RKO (cell line): ENCODE measurements at regions not wholly inside any gene's neighbourhood (a gene's known extent, or its start where the extent isn't known, plus 50 kb on each side); places are given as distances from the start of the nearest gene placed in this dataset.
"Not testable (repeated sequence)": the region's sequence is repeated elsewhere in the genome, so short reads cannot be mapped to it uniquely, and the experiment has no call there.

ENCODE experiments used
- DNase-seq: peaks from one replicate; pipeline ENCODE4 v3.0.0-alpha.2; 2016; ENCODE audit warnings: low spot score

DNA sequence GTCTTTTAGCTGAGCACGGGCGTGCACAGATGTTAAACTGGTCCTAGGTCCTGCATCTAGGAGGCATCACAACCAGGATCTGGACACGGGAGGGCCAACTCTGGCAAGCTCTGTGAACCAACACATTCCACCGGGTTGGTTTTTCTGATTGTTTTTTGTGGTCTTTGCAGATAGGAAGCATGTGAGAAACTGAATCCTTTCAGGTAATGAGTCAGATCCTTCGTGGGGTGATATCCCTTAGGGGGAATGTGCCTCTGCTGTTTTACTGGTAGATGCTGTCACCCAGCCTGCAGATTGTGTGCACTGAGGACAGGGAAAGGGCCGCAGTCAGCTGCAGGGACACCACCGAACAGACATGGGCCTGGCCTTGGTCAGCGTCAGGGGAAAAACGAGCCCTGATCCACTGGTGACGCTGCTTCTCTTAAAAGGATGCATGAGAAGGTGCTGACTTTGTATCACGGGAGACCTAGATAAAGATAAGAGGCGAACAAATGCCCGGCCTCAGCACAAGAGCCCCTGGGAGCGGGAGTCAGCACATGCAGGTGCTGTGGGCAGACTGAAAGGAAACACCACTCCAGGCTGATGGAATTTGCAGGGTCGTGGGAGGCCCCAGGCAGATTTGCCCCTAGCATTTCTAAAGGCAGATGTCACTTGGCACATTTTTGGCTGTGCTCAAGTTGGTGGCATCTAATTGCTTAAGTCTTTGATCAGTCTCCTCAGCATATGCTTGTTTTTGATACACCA lies 51.1 kb downstream of the DOP1B start:
- DNase-seq = no peak

DNA sequence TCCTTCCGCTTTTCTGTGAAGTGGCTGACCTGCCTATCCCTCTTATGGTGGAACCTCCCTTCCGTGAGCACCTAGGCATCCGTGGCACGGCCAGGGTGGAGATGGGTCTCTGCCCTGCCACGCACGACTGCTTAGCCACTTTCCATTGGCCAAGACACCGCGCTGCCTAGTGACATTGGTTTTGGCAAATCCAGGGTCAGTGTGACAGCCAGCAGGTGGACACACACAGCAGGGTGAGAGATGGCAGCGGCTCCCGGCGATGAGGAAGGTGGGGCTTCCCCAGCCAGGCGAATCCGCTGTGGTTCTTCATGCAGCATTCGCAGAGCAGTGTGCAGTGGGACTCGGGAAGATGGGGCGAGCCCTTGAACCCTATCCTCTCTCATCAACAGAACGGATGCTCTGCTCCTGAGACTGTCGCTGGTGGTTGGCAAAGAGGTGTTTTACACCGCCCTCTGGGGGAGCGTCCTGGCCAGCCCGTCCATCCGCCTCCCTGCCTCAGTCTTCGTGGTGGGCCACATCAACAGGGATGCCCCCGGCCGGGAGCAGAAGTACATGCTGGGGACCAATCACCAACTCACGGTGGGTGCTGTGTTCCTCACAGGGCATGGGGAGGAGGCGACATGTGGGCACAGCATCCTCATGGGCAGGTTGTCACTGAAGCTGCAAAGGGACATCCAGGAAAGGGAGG lies 51.8 kb downstream of the DOP1B start:
- no peak for DNase-seq

DNA sequence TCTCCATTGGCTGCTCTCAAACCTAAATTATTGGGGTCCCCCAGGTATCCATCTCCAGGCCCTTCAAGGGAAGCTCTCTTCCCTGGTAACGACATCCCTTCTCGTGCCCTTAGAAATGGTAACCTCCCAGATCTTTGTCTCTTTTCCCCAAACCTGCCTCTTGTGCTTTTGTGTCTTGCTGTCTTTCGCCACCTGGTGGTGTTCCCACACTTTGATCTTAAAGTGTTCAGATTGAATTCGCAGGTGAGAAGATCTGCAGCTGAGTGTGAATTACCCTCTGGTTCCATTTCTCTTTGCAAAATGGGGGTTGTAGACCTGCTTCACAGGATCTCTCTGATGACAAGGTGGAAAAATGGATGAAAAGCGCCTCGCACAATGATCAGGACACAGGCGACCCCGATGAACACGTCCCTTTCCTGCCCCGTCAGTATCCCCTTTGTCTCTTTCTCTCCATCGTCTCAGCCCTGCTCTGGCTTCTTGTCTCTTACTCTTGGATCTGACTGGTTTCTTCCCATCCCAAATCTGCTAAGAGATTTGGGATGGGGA lies 53.1 kb downstream of the DOP1B start:
- peak; percentile 75 for DNase-seq

DNA sequence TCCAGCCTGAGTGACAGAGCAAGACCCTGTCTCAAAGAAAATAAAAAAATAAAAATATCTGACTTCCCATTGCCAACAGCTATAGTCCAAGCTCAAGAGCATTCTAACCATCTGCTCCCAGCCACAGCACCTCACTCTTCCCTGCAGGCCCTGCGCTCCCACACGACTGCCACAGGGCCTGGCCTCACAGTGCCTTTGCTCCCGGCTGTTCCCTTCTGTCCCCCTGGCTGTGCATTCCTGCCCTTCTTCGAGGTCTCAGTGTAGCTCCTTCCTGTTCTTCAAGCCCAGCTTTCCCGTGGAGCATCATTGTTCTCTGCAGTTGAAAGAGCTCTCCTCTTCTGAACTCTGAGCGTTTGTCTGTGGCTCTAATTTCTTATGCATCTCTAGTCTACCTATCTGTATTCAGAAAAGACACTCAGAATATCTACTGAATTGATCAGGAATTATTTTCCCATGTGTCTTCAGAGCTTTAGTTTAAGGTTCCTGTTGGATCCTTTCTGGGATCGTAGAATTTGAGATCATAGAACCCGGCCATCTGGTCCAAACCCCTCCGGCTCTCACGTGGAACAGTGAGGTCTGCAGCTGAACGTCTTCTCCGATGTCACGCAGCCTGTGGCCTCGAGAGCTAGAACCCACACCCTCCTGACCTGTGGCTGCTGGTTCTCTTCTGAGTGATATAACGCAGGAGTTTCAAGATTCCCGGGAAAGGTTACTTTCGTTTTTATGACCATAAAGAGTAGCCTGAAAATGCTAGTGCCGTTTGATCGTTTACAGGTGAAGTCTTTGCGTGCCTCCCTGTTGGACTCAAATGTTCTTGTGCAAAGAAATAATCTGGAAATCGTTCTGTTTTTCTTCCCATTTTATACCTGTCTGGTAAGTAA lies 54.4 kb downstream of the DOP1B start:
- DNase-seq = no peak

DNA sequence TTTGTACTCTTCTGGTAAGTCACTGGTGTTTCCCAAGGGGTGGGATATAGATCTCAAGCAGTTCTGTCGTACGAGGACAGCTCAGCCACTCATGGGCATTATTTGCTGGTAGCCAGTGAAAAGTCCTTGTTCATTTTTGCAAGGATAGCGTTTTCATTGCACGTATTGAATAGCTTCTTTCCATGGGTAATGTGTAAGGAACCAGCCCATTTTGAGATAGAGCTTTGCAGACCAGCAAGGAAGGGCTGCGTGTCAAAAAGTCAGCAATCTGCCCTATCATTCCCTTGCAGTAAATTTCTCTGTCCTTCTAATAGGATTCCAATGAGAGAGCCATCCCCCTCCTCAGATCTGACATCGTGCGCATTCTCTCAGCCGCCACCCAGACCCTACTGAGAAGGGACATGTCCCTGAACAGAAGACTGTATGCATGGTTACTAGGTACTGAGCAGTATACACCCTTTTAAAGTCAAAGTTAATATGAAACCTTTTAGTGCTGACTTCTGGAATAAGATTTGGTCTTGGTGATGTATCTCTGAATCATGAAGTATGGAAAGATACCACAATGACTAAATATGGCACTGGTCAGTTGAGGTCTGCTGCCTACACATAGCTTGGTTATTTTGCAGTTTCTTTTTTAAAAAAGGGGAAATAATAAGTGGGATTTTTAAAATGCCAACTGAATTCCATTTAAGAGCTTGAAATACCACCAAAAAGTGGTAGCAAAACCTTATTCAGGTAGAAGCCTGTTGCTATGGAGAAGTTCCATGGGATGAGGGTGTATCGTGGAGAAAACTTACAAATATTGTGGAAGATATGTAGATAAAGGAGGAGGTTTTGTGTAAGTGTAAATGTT lies 55.3 kb downstream of the DOP1B start:
- DNase-seq = peak; percentile 87

DNA sequence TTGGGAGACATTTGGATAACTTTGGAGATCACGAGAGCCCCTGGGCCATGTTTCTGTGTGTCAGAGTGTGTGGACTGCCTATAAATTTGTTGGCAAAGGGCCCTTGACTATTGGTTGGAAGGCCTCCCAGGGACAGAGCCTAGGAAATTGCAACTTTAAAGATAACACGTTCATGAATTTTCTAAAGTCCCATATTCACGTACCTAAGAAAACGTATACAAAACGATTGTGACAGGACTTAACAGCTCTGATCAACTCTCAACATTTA lies 55.8 kb downstream of the DOP1B start:
- no peak for DNase-seq

DNA sequence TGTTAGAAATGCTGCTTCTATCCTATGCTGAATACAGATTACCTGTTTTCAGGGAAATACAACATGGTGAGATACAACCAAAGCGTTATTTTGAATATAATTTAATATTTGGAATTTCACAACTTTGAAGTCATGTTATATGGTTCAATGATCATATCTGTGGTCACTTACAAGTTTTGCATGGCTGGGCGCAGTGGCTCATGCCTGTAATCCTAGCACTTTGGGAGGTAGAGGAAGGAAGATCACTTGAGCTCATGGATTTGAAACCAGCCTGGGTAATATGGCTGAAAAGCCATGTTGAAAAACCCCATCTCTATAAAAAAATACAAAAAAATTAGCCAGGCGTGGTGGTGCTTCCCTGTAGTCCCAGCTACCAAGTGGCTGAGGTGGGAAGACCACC lies 57.9 kb downstream of the DOP1B start:
- DNase-seq = no peak

DNA sequence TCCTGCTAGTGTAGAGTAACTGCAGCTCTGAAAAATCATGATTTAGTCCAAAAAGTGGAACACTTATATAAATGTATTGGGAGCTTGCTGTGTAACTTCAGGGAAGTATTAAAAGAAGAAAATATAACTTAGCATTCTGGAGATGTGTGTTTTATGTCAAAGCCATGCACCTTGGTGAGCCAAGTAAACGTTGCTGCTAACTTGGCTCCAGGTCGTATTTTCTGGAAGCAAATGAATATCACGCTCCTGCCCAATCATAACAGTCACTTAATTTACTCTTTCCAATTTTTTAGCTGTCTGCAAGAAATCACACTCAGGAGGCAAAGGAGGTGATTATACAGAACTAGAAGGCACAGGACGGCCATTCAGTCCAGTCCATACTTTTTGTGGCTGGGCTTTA lies 61.1 kb downstream of the DOP1B start:
- DNase-seq = no peak

DNA sequence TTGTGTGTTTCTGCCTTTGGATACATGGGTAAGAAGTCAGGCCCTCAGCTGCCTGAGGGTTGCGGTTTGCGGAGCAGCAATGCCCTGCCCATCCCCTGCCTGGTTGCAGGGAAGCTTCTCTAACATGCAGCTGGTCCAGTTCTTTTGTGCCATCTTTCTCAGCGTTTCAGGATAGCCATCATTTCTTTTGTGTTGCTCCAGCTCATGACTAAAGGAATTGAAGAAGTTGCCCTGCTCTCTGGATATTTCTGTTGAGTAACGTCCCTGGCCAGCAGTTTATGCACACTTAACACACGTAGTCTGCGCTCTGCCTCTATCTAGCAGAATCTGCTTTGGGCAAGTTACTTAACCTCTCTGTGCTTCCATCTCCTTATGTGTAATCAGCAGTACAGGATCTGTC lies 62.1 kb downstream of the DOP1B start:
- DNase-seq = no peak

DNA sequence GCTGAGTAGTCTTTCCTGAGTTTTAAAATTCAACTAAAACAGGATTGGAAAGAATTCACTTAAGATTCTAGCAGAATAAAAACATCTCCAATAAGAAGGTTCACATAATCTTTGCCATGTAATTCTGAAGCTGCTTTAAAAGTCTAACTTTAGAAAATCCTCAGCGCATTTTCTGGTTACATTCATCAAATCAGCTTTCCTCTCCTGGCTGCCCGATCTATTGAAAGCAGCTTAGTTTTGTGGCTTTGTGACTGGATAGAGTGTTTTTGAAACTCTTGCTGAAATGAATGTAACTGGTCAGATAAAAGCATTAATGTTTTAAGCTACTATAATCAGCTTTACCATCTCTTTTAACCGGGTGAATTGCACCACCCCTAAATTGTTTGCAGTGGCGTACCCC lies 66.8 kb downstream of the DOP1B start:
- DNase-seq = no peak

DNA sequence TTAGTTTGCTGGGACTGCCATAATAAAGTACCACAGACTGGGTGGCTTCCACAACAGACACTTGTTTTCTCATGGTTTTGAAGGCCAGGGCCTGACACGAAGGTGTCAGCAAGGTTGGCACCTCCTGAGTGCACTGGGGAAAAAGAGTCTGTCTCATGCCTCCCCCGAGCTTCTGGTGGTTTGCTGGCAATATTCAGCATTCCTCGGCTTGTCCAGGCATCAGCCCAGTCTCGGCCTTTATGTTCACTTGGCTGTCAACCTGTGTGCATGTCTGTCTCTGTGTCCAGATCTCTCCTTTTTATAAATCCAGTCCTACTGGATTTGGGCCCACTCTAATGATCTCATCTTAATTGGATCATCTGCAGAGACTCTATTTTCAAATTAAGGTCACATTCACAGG lies 72.6 kb downstream of the DOP1B start:
- no peak for DNase-seq

DNA sequence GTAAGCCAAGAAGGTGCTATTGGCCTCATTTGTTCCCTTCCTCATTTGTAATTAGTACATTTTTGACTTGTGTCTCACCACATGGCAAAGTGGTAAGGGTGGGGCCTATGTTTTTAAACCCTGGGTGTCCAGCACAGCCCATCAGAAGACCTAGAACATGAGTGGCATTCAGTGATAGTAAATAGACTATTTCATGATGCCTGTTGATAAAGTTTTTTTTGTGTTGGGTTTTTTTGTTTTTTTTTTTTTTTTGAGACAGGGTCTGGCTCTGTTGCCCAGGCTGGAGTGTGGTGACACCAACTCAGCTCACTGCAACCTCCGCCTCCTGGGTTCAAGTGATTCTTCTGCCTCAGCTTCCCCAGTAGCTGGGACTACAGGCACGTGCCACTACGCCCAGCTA lies 74.8 kb downstream of the DOP1B start:
- not testable (repeated sequence) for DNase-seq

DNA sequence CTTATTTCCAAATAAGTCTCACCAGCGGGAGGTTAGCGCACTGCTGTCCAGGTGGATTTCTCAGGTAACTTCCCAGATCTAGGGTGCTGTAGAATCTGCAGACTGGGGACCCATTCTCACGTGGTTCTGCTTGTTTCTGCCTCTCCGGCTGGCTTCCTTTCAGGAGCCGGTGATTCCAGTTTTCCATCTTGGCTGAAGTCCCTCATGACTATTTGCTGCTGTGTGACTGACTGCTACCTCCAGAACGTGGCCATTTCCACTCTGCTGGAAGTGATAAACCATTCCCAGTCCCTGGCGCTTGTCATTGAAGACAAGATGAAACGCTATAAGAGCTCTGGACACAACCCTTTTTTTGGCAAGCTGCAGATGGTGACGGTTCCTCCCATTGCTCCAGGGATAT lies 76.0 kb downstream of the DOP1B start:
- DNase-seq = no peak

DNA sequence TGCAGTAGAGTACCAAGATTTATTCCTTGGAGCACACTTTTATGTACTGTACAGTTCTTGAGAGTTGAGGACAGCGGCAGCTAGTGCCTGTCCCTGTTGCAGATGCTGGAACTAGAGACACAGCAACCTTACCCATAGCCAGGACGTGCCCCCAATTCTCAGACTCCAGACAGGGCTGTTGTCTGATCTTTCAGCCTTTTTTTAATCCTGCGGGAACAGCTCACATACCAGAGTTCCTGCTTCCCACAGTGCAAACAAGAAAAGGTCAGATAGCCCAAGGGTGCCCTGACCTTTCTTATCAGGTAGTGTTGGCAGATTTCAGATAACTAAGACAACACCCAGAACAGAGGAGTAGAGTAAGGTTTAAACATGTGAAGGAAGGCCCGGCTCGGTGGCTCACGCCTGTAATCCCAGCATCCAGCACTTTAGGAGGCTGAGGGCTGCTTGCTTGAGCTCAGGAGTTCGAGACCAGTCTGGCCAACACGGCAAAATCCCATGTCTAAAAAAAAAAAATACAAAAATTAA lies 78.5 kb downstream of the DOP1B start:
- DNase-seq = no peak

DNA sequence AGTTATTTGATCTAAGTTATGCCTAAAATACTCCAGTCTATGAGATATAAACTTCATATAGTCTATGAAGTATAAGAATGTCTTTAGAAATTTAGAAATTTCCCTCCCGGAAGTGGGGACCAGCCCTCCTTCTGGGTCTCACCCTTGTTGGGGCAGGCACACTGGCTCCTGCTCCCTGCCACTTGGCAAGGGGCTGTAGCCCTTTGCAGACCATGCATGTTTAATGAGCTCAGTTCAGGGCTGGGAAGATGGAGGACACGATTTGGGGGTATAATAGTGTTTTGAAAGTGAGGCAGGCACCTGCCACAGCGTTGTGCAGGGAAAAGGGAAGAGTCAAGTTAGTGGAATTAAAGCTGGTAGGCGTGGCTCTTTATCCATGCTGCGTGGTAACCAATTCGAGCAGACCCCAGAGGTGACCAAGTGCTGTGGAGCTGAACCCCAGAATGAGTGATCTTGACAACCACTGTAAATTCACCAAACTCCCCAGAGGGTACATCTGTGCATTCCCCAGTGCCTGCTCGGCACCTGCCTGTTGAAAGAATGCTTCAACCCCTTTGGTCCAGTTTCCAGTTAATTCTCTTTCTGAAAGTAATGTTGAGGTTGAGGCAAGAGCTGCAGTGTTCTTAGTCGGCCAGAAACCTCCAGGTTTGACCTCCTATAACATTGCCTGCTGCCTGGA lies 79.6 kb downstream of the DOP1B start:
- DNase-seq = no peak

DNA sequence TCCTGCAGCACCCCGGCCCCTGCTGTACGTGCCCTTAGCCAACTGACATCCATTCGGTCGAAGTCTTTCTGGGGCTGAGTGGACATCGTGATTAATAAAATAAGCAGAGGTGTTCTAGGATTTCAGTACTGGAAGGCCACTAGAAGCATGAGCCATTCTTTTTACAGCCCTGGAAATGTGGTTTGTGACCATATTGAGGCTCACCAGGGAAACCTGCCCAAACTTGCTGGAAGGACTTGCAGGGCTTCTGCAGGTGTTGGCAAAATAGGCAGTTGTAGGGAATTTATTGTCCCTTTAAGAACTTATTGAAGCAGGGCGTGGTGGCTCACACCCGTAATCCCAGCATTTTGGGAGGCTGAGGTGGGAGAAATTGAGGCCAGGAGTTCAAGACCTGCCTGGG lies 80.8 kb downstream of the DOP1B start:
- DNase-seq = no peak

DNA sequence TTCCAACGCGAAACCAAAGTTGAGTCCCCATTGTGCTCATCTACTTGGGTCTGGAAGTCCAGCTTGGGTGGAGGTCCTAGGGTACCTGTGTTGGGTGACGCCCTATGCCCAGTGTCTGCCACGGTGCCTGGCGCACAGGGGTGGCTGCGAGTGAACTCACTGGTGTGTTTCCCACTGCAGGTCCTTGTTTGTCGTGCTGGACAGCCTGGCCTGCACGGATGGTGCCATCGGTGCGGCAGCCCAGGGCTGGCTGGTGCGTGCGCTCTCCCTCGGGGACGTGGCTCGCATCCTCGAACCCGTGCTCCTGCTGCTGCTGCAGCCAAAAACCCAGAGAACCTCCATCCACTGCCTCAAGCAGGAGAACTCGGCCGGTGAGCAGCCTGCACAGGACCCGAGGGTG lies 80.4 kb upstream of the MORC3 start:
- no peak for DNase-seq

DNA sequence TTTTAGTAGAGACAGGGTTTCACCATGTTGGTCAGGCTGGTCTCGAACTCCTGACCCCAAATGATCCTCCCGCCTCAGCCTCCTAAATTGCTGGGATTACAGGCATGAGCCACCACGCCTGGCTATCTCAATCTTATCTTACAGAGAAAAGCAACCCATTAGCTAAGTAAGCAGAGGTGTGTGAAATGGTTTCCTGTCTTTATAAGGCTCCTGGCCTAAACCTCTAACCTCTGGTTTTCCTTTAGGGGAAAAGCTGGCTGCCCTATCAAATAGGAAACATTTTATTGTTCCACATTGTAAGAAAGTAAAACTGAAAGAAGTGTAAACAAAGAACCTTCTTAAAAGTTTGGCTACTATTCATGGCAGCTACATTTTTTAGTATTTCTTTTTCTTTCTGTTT lies 78.3 kb upstream of the MORC3 start:
- DNase-seq = no peak

DNA sequence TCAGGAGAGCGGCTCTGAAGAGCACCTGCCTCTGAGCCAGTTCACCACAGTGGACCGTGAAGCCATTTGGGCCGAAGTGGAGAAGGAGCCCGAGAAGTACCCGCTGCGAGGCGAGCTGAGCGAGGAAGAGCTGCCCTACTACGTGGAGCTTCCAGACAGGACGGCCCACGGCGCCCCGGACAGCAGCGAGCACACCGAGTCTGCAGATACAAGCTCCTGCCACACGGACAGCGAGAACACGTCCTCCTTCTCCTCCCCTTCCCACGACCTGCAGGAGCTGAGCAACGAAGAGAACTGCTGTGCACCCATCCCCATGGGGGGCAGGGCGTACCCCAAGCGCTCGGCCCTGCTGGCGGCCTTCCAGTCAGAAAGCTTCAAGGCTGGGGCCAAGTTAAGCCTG lies 74.9 kb upstream of the MORC3 start:
- no peak for DNase-seq

DNA sequence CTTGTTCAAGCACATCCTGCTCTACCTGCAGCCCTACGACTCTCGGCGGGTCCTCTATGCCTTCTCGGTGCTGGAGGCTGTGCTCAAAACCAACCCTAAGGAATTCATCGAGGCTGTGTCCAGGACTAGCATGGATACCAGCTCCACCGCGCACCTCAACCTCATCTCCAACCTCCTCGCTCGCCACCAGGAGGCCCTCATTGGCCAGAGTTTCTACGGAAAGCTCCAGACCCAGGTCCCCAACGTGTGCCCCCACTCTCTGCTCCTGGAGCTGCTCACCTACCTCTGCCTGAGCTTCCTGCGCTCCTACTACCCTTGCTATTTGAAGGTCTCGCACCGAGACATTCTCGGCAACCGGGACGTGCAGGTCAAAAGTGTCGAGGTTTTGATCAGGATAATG lies 74.3 kb upstream of the MORC3 start:
- no peak for DNase-seq

DNA sequence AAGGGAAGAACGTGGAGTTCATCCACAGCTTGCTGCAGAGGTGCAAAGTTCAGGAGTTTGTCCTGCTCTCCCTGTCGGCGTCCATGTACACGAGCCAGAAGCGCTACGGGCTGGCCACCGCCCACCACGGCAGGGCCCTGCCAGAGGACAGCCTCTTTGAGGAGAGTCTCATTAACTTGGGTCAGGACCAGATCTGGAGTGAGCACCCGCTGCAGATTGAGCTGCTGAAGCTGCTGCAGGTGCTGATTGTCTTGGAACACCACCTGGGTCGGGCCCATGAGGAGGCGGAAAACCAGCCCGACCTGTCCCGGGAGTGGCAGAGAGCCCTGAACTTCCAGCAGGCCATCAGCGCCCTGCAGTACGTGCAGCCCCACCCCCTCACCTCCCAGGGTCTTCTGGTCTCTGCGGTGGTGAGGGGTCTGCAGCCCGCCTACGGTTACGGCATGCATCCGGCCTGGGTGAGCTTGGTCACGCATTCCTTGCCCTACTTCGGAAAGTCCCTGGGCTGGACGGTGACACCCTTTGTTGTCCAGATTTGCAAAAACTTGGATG lies 73.8 kb upstream of the MORC3 start:
- no peak for DNase-seq
